ENCODE measurements at regions not wholly inside any gene's neighbourhood (a gene's known extent, or its start where the extent isn't known, plus 50 kb on each side); places are given as distances from the start of the nearest gene placed in this dataset.

- intact Hi-C loops (cut with micrococcal nuclease): no loop called here
- no peak overlapping the region for H3K27ac Mint-ChIP-seq
- CTCF ChIA-PET: interaction anchor here (0.6 kb wide), 1 partner anchor 1323 kb away, joined by 3 read pairs; no protein-coding TSS in a partner anchor
These were observed 69.5 kb downstream of the ZNF503 start for GRCh38 chr10:75332081-75332480.

GRCh38 chr10:75331081-75331480, 70.5 kb downstream of the ZNF503 start:
- H3K27ac Mint-ChIP-seq: no peak overlapping the region
- H3K9me3 ChIP-seq (ENCODE audit: control insufficient read depth in 2 of 3, low read length in 3 of 3): no peaks in the 10 kb centered on the region
- H3K9me3 Mint-ChIP-seq: peaks cover 0 to 20% (median 3%) of the 10 kb centered on the region in 11 donors
- H3K27me3 ChIP-seq (ENCODE audit: control insufficient read depth in 2 of 2, insufficient read depth in 2 of 2, low read length in 2 of 2): no peaks in the 10 kb centered on the region
- DNase-seq (no peak), ATAC-seq (no peak)
- H3K27ac ChIP-seq (ENCODE audit: low read depth, low read length): no peak overlapping the region
- no peak overlapping the region for H3K4me3 ChIP-seq (ENCODE audit: low read length)
- H3K4me3 Mint-ChIP-seq: no peak overlapping the region
- ChIA-PET POLR2A (no interaction called here), CTCF (no interaction called here)
- intact Hi-C loops (cut with micrococcal nuclease): no loop called here
- peaks cover 0 to 4% (median 0%) of the 10 kb centered on the region in 5 donors for H3K36me3 Mint-ChIP-seq
- H3K4me1 ChIP-seq (ENCODE audit: control insufficient read depth in 2 of 2, insufficient read depth in 2 of 2, low read length in 2 of 2): no peaks in the 10 kb centered on the region
- peaks cover 16 to 40% (median 26%) of the 10 kb centered on the region in 5 donors for H3K27me3 Mint-ChIP-seq
- peaks cover 0 to 4% (median 0%) of the 10 kb centered on the region in 7 donors for H3K4me1 Mint-ChIP-seq
- no peaks in the 10 kb centered on the region for H3K36me3 ChIP-seq (ENCODE audit: control insufficient read depth in 2 of 3, insufficient read depth in 3 of 3, low read length in 3 of 3)

More at GRCh38 chr10:75332081-75332480, 69.5 kb downstream of the ZNF503 start:
- Histone ChIP-seq H3K36me3 (ENCODE audit: control insufficient read depth in 2 of 3, insufficient read depth in 3 of 3, low read length in 3 of 3) (no peaks in the 10 kb centered on the region), H3K4me1 (ENCODE audit: control insufficient read depth in 2 of 2, insufficient read depth in 2 of 2, low read length in 2 of 2) (no peaks in the 10 kb centered on the region), H3K9me3 (ENCODE audit: control insufficient read depth in 2 of 3, low read length in 3 of 3) (no peaks in the 10 kb centered on the region), H3K27ac (ENCODE audit: low read depth, low read length) (no peak overlapping the region), H3K4me3 (ENCODE audit: low read length) (no peak overlapping the region), H3K27me3 (ENCODE audit: control insufficient read depth in 2 of 2, insufficient read depth in 2 of 2, low read length in 2 of 2) (no peaks in the 10 kb centered on the region)
- Mint-ChIP-seq H3K4me3 (no peak overlapping the region), H3K27me3 (peaks cover 19 to 42% (median 24%) of the 10 kb centered on the region in 5 donors), H3K4me1 (peaks cover 0 to 4% (median 0%) of the 10 kb centered on the region in 7 donors), H3K9me3 (peaks cover 0 to 21% (median 3%) of the 10 kb centered on the region in 11 donors), H3K36me3 (peaks cover 0 to 5% (median 0%) of the 10 kb centered on the region in 5 donors)
- no peak for DNase-seq
- ATAC-seq: no peak
- POLR2A ChIA-PET: no interaction called here

DNA sequence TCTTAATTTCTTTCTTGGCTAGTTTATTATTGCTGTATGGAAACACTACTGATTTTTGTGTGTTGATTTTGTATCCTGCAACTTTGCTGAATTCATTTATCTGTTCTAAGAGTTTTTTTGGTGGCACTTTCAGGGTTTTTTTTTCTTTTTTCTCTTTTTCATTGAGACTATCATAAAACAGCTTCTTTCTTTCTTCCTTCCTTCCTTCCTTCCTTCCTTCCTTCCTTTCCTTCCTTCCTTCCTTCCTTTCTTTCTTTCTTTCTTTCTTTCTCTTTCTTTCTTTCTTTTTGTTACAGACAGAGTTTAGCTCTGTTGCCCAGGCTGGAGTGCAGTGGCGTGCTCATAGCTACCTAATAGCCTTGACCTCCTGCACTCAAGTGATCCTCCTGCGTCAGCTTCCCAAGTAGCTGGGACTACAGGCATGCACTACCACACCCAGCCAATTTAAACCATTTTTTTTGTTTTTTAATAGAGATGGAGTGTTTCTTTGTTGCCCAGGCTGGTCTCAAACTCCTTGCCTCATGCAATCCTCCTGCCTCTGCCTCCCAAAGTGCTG, 72.3 kb downstream of the ZNF503 start:
- Histone ChIP-seq H3K27me3 (ENCODE audit: control insufficient read depth in 2 of 2, insufficient read depth in 2 of 2, low read length in 2 of 2) (no peaks in the 10 kb centered on the region), H3K27ac (ENCODE audit: low read depth, low read length) (no peak overlapping the region), H3K36me3 (ENCODE audit: control insufficient read depth in 2 of 3, insufficient read depth in 3 of 3, low read length in 3 of 3) (no peaks in the 10 kb centered on the region), H3K4me3 (ENCODE audit: low read length) (no peak overlapping the region), H3K9me3 (ENCODE audit: control insufficient read depth in 2 of 3, low read length in 3 of 3) (no peaks in the 10 kb centered on the region), H3K4me1 (ENCODE audit: control insufficient read depth in 2 of 2, insufficient read depth in 2 of 2, low read length in 2 of 2) (no peaks in the 10 kb centered on the region)
- Mint-ChIP-seq H3K4me1 (peaks cover 0 to 2% (median 0%) of the 10 kb centered on the region in 7 donors), H3K36me3 (no peaks in the 10 kb centered on the region), H3K4me3 (no peak overlapping the region), H3K9me3 (peaks cover 0 to 2% (median 0%) of the 10 kb centered on the region in 11 donors), H3K27ac (no peak overlapping the region), H3K27me3 (peaks cover 18 to 43% (median 31%) of the 10 kb centered on the region in 5 donors)
- ChIA-PET CTCF (no interaction called here), POLR2A (no interaction called here)
- no peak for ATAC-seq
- intact Hi-C loops (cut with micrococcal nuclease): no loop called here
- no peak for DNase-seq

GRCh38 chr10:75326306-75326705, 75.3 kb downstream of the ZNF503 start:
- Histone ChIP-seq H3K27ac (ENCODE audit: low read depth, low read length) (no peak overlapping the region), H3K4me1 (ENCODE audit: control insufficient read depth in 2 of 2, insufficient read depth in 2 of 2, low read length in 2 of 2) (no peaks in the 10 kb centered on the region), H3K4me3 (ENCODE audit: low read length) (no peak overlapping the region), H3K27me3 (ENCODE audit: control insufficient read depth in 2 of 2, insufficient read depth in 2 of 2, low read length in 2 of 2) (no peaks in the 10 kb centered on the region), H3K9me3 (ENCODE audit: control insufficient read depth in 2 of 3, low read length in 3 of 3) (peaks cover 0 to 6% (median 0%) of the 10 kb centered on the region in 3 experiments), H3K36me3 (ENCODE audit: control insufficient read depth in 2 of 3, insufficient read depth in 3 of 3, low read length in 3 of 3) (no peaks in the 10 kb centered on the region)
- H3K36me3 Mint-ChIP-seq: peaks cover 0 to 8% (median 0%) of the 10 kb centered on the region in 5 donors
- H3K27ac Mint-ChIP-seq: no peak overlapping the region
- no peak overlapping the region for H3K4me3 Mint-ChIP-seq
- ChIA-PET POLR2A (no interaction called here), CTCF (no interaction called here)
- H3K4me1 Mint-ChIP-seq: peaks cover 0 to 2% (median 0%) of the 10 kb centered on the region in 7 donors
- peaks cover 18 to 36% (median 21%) of the 10 kb centered on the region in 5 donors for H3K27me3 Mint-ChIP-seq
- intact Hi-C loops (cut with micrococcal nuclease): no loop called here
- H3K9me3 Mint-ChIP-seq: peaks cover 0 to 20% (median 10%) of the 10 kb centered on the region in 11 donors
- ATAC-seq: no peak
- DNase-seq: no peak

DNA sequence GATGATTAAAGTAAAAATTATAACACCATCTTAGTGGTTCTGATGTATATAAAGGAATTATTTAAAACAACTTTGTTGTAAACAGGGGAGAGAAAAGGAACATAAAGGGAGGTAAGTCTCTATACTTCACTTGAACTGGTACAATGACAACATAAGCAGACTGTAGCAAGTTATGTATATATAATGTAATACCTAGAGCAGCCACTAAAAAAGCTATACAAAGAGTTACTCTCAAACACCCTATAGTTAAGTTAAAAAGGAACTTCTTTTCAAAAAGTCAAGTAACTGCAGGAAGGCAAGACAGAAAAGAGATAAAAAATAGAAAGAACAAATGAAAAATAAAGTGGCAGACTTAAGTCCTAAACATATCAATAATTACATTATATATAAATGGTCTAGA, 82.3 kb downstream of the ZNF503 start:
- CTCF ChIA-PET: no interaction called here
- Histone ChIP-seq H3K27me3 (ENCODE audit: control insufficient read depth in 2 of 2, insufficient read depth in 2 of 2, low read length in 2 of 2) (no peaks in the 10 kb centered on the region), H3K27ac (ENCODE audit: low read depth, low read length) (no peak overlapping the region), H3K9me3 (ENCODE audit: control insufficient read depth in 2 of 3, low read length in 3 of 3) (peaks cover 0 to 17% (median 0%) of the 10 kb centered on the region in 3 experiments), H3K36me3 (ENCODE audit: control insufficient read depth in 2 of 3, insufficient read depth in 3 of 3, low read length in 3 of 3) (no peaks in the 10 kb centered on the region), H3K4me3 (ENCODE audit: low read length) (no peak overlapping the region), H3K4me1 (ENCODE audit: control insufficient read depth in 2 of 2, insufficient read depth in 2 of 2, low read length in 2 of 2) (no peaks in the 10 kb centered on the region)
- ATAC-seq: no peak
- intact Hi-C loops (cut with micrococcal nuclease): no loop called here
- Mint-ChIP-seq H3K27ac (no peak overlapping the region), H3K36me3 (peaks cover 0 to 16% (median 0%) of the 10 kb centered on the region in 5 donors), H3K9me3 (peaks cover 6 to 60% (median 27%) of the 10 kb centered on the region in 11 donors), H3K4me3 (no peak overlapping the region), H3K4me1 (no peaks in the 10 kb centered on the region), H3K27me3 (peaks cover 0 to 24% (median 13%) of the 10 kb centered on the region in 5 donors)
- POLR2A ChIA-PET: no interaction called here
- DNase-seq: no peak

DNA sequence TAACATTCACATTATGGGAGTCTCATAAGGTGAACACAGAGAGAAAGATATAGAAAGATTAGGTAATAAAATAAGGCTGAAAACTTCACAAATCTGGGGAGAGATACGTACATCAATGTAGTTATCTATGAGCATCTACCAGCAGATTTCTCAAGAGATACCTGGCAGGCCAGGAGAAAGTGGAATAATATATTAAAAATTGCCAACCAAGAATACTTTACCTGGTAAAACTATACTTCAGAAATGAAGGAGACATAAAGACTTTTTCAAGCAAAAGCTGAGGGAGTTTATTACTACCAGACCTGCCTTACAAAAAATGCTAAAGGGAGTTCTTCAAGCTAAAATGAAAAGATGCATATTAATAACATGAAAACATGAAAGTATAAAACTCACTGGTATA, 78.8 kb upstream of the COMTD1 start:
- peaks cover 0 to 20% (median 0%) of the 10 kb centered on the region in 5 donors for H3K36me3 Mint-ChIP-seq
- H3K4me1 Mint-ChIP-seq: no peaks in the 10 kb centered on the region
- CTCF ChIA-PET: no interaction called here
- no peak for ATAC-seq
- H3K27me3 ChIP-seq (ENCODE audit: control insufficient read depth in 2 of 2, insufficient read depth in 2 of 2, low read length in 2 of 2): no peaks in the 10 kb centered on the region
- H3K4me3 Mint-ChIP-seq: no peak overlapping the region
- peaks cover 8 to 68% (median 25%) of the 10 kb centered on the region in 11 donors for H3K9me3 Mint-ChIP-seq
- no peaks in the 10 kb centered on the region for H3K36me3 ChIP-seq (ENCODE audit: control insufficient read depth in 2 of 3, insufficient read depth in 3 of 3, low read length in 3 of 3)
- no peak overlapping the region for H3K27ac Mint-ChIP-seq
- intact Hi-C loops (cut with micrococcal nuclease): no loop called here
- no peak overlapping the region for H3K4me3 ChIP-seq (ENCODE audit: low read length)
- peaks cover 4 to 43% (median 20%) of the 10 kb centered on the region in 5 donors for H3K27me3 Mint-ChIP-seq
- POLR2A ChIA-PET: no interaction called here
- H3K27ac ChIP-seq (ENCODE audit: low read depth, low read length): no peak overlapping the region
- H3K4me1 ChIP-seq (ENCODE audit: control insufficient read depth in 2 of 2, insufficient read depth in 2 of 2, low read length in 2 of 2): no peaks in the 10 kb centered on the region
- H3K9me3 ChIP-seq (ENCODE audit: control insufficient read depth in 2 of 3, low read length in 3 of 3): peaks cover 0 to 15% (median 0%) of the 10 kb centered on the region in 3 experiments
- DNase-seq: no peak

GRCh38 chr10:75312440-75312839, 76.7 kb upstream of the COMTD1 start:
- ChIA-PET CTCF (no interaction called here), POLR2A (no interaction called here)
- no peak overlapping the region for H3K27ac Mint-ChIP-seq
- H3K9me3 Mint-ChIP-seq: peaks cover 8 to 58% (median 25%) of the 10 kb centered on the region in 11 donors
- Histone ChIP-seq H3K36me3 (ENCODE audit: control insufficient read depth in 2 of 3, insufficient read depth in 3 of 3, low read length in 3 of 3) (no peaks in the 10 kb centered on the region), H3K4me1 (ENCODE audit: control insufficient read depth in 2 of 2, insufficient read depth in 2 of 2, low read length in 2 of 2) (no peaks in the 10 kb centered on the region), H3K27ac (ENCODE audit: low read depth, low read length) (no peak overlapping the region), H3K4me3 (ENCODE audit: low read length) (no peak overlapping the region), H3K27me3 (ENCODE audit: control insufficient read depth in 2 of 2, insufficient read depth in 2 of 2, low read length in 2 of 2) (no peaks in the 10 kb centered on the region), H3K9me3 (ENCODE audit: control insufficient read depth in 2 of 3, low read length in 3 of 3) (peaks cover 0 to 15% (median 0%) of the 10 kb centered on the region in 3 experiments)
- no peak overlapping the region for H3K4me3 Mint-ChIP-seq
- peaks cover 0 to under 1% (median 0%) of the 10 kb centered on the region in 7 donors for H3K4me1 Mint-ChIP-seq
- intact Hi-C loops (cut with micrococcal nuclease): no loop called here
- DNase-seq (no peak), ATAC-seq (no peak)
- peaks cover 4 to 40% (median 20%) of the 10 kb centered on the region in 5 donors for H3K27me3 Mint-ChIP-seq
- H3K36me3 Mint-ChIP-seq: peaks cover 0 to 25% (median 0%) of the 10 kb centered on the region in 5 donors

All from naive thymus-derived CD4-positive, alpha-beta T cell (primary cell).